Urothelium cell line (cell line): ENCODE measurements at regions not wholly inside any gene's neighbourhood (a gene's known extent, or its start where the extent isn't known, plus 50 kb on each side); places are given as distances from the start of the nearest gene placed in this dataset.
"Not testable (repeated sequence)": the region's sequence is repeated elsewhere in the genome, so short reads cannot be mapped to it uniquely, and the experiment has no call there.

Source experiments
- DNase-seq: peaks from one replicate; pipeline ENCODE4 v3.0.0; 2011; ENCODE audit warnings: low spot score, mixed read lengths
- FAIRE-seq: peaks from 2 replicates; lab custom pipeline; 2011; peaks lifted over from hg19 to GRCh38; lab: Jason Lieb, UNC

- not testable (repeated sequence) for DNase-seq, FAIRE-seq
These were observed 233.6 kb downstream of the CWH43 start for GRCh38 chr4:49219489-49220225.

- DNase-seq = no peak
- FAIRE-seq = no peak
These were observed 235.1 kb downstream of the CWH43 start for GRCh38 chr4:49221209-49221608.

- not testable (repeated sequence) for DNase-seq, FAIRE-seq
These were observed 236.7 kb downstream of the CWH43 start for GRCh38 chr4:49222810-49223209.

GRCh38 chr4:49226216-49226866, 240.3 kb downstream of the CWH43 start:
- not testable (repeated sequence) for DNase-seq, FAIRE-seq

- FAIRE-seq, DNase-seq: not testable (repeated sequence)
These were observed 241.9 kb downstream of the CWH43 start for GRCh38 chr4:49227941-49228340.

- FAIRE-seq, DNase-seq: not testable (repeated sequence)
These were observed 243.2 kb downstream of the CWH43 start for GRCh38 chr4:49229243-49229642.

- not testable (repeated sequence) for FAIRE-seq, DNase-seq
These were observed 243.6 kb downstream of the CWH43 start for GRCh38 chr4:49229713-49230112.

GRCh38 chr4:49233346-49233745, 247.3 kb downstream of the CWH43 start:
- not testable (repeated sequence) for FAIRE-seq

GRCh38 chr4:49233749-49234148, 247.7 kb downstream of the CWH43 start:
- not testable (repeated sequence) for FAIRE-seq, DNase-seq

More at GRCh38 chr4:49233346-49233745, 247.3 kb downstream of the CWH43 start:
- not testable (repeated sequence) for DNase-seq

- FAIRE-seq, DNase-seq: not testable (repeated sequence)
These were observed 248.3 kb downstream of the CWH43 start for GRCh38 chr4:49234382-49234781.

- FAIRE-seq, DNase-seq: not testable (repeated sequence)
These were observed 249.5 kb downstream of the CWH43 start for GRCh38 chr4:49235413-49236160.

- FAIRE-seq, DNase-seq: not testable (repeated sequence)
These were observed 250.4 kb downstream of the CWH43 start for GRCh38 chr4:49236474-49236873.

GRCh38 chr4:49241295-49241694, 255.2 kb downstream of the CWH43 start:
- not testable (repeated sequence) for DNase-seq, FAIRE-seq

GRCh38 chr4:49262786-49263185, 276.7 kb downstream of the CWH43 start:
- DNase-seq, FAIRE-seq: not testable (repeated sequence)

- not testable (repeated sequence) for DNase-seq, FAIRE-seq
These were observed 284.4 kb downstream of the CWH43 start for GRCh38 chr4:49270435-49270834.

- not testable (repeated sequence) for FAIRE-seq, DNase-seq
These were observed 284.8 kb downstream of the CWH43 start for GRCh38 chr4:49270912-49271311.

- not testable (repeated sequence) for FAIRE-seq, DNase-seq
These were observed 299.8 kb downstream of the CWH43 start for GRCh38 chr4:49285905-49286304.

- DNase-seq, FAIRE-seq: not testable (repeated sequence)
These were observed 301.1 kb downstream of the CWH43 start for GRCh38 chr4:49286926-49287745.

- not testable (repeated sequence) for FAIRE-seq
- DNase-seq = peak; percentile 51
These were observed 301.8 kb downstream of the CWH43 start for GRCh38 chr4:49287893-49288292.

- FAIRE-seq = not testable (repeated sequence)
- peak; percentile 14 for DNase-seq
These were observed 302.7 kb downstream of the CWH43 start for GRCh38 chr4:49288796-49289195.
